IPS-18c (cell line): ENCODE measurements at regions not wholly inside any gene's neighbourhood (a gene's known extent, or its start where the extent isn't known, plus 50 kb on each side); places are given as distances from the start of the nearest gene placed in this dataset.
"Not testable (repeated sequence)": the region's sequence is repeated elsewhere in the genome, so short reads cannot be mapped to it uniquely, and the experiment has no call there.

Source experiments
- H3K4me3 ChIP-seq: 2 replicates; pipeline ENCODE4 v1.7.0; 2013; ENCODE audit warnings: low read depth, mild to moderate bottlenecking, low read length, moderate library complexity; ENCODE audit not compliant: insufficient read depth
- H3K9me3 ChIP-seq: one replicate; pipeline ENCODE4 v1.6.1; 2013; ENCODE audit warnings: mild to moderate bottlenecking, low read length, moderate library complexity; ENCODE audit not compliant: control insufficient read depth, insufficient read depth

DNA sequence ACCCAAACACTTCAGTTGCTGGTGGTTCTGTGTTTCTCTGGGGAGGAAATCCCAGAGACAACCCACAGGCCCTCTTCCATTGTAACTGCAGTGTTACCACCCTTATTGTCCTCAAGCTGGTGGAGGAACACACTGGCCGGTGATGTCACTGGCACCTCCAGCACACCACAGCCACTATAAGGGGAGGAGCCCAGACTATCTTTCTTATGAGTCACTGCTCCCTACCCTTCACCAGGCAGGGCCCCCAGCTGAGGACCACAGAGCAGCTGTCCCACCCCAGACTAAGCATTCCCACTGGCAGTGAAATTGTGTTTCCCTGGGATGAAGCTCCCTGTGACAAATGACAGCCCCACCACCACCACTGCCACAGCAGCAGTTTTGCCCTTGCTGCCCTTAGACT lies 171.8 kb upstream of the FGF16 start:
- Histone ChIP-seq H3K9me3 (peaks cover 2% of the 10 kb centered on the region), H3K4me3 (no peak overlapping the region)

- H3K4me3 ChIP-seq = no peak overlapping the region
- peaks cover 2% of the 10 kb centered on the region for H3K9me3 ChIP-seq
These were observed 170.4 kb upstream of the FGF16 start for GRCh38 chrX:77276742-77277141.

DNA sequence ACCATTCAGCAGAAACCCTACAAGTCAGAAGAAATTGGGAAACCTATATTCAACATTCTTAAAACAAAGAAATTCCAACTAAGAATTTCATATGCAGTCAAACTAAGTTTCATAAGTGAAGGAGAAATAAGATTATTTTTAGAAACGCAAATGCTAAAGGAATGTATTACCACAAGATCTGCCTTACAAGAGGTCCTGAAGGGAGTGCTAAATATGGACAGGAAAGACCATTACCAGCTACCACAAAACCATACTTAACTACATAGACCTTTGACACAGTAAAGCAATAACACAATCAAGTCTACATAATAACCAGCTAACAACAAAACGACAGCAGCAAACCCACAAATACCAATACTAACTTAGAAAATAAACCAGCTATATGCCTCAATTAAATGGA lies 169.3 kb upstream of the FGF16 start:
- Histone ChIP-seq H3K9me3 (peaks cover 5% of the 10 kb centered on the region), H3K4me3 (no peak overlapping the region)

- H3K4me3 ChIP-seq, H3K9me3 ChIP-seq: not testable (repeated sequence)
These were observed 167.8 kb upstream of the FGF16 start for GRCh38 chrX:77279373-77279772.

- peaks cover 2% of the 10 kb centered on the region for H3K9me3 ChIP-seq
- H3K4me3 ChIP-seq = no peak overlapping the region
These were observed 153.7 kb upstream of the FGF16 start for GRCh38 chrX:77293331-77293995.

- Histone ChIP-seq H3K4me3 (no peak overlapping the region), H3K9me3 (peaks cover 6% of the 10 kb centered on the region)
These were observed 148.9 kb upstream of the FGF16 start for GRCh38 chrX:77298296-77298695.

DNA sequence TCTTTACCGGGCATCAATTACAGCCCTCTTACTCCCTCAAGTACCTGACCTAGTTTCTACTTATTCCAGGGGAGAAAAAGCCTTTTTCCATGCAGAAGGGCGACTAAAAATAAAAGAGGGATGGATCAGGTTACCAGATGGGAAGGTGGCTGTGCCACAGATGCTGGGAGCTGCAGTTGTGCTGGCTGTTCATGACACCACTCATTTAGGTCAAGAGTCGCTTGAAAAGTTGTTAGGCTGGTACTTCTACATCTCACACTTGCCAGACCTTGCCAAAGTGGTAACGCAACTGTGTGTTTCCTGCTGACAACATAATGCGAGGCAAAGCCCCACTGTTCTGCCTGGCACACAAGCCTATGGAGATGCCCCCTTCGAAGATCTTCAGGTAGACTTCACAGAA lies 148.4 kb upstream of the FGF16 start:
- no peak overlapping the region for H3K4me3 ChIP-seq
- peaks cover 9% of the 10 kb centered on the region for H3K9me3 ChIP-seq

GRCh38 chrX:77299549-77299948 lies 147.6 kb upstream of the FGF16 start:
- no peak overlapping the region for H3K4me3 ChIP-seq
- peaks cover 8% of the 10 kb centered on the region for H3K9me3 ChIP-seq

DNA sequence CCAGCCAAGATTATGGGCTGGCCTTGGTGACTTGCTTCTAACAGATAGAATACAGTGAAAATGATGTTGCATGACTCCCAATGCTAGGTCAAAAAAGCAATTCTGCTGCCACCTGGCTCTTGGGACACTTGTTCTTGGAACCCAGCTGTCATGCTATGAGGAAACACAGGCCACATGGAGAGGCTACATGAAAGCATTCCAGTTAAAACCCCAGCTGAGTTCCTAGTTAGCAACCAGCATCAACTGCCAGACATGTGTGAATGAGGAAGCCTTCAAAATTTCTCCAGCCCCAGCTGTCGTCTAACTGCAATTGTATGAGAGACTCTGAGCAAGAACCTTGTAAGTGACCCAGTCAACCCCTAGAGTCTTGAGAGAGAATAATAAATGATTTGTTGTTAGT lies 105.2 kb upstream of the FGF16 start:
- Histone ChIP-seq H3K4me3 (no peak overlapping the region), H3K9me3 (peaks cover 3% of the 10 kb centered on the region)

- H3K9me3 ChIP-seq = peaks cover 2% of the 10 kb centered on the region
- H3K4me3 ChIP-seq = no peak overlapping the region
These were observed 100.3 kb upstream of the FGF16 start for GRCh38 chrX:77346859-77347258.

GRCh38 chrX:77347572-77347971 lies 99.6 kb upstream of the FGF16 start:
- H3K9me3 ChIP-seq = no peaks in the 10 kb centered on the region
- H3K4me3 ChIP-seq = no peak overlapping the region

GRCh38 chrX:77389891-77390290 lies 57.3 kb upstream of the FGF16 start:
- Histone ChIP-seq H3K9me3 (peaks cover 6% of the 10 kb centered on the region), H3K4me3 (no peak overlapping the region)

DNA sequence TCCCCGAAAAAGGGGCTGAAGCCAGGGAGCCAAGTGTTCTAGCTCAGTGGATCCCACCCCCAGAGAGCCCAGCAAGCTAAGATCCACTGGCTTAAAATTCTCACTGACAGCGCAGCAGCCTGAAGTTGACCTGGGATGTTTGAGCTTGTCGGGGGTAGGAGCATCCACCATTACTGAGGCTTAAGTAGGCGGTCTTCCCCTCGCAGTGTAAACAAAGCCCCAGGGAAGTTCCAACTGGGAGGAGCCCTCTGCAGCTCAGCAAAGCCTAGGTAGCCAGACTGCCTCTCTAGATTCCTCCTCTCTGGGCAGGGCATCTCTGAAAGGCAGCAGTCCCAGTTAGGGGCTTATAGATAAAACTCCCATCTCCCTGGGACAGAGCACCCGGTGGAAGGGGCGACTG lies 56.8 kb upstream of the FGF16 start:
- H3K9me3 ChIP-seq, H3K4me3 ChIP-seq: not testable (repeated sequence)

- peaks cover 4% of the 10 kb centered on the region for H3K9me3 ChIP-seq
These were observed 50.4 kb upstream of the FGF16 start for GRCh38 chrX:77396781-77397180.

More at GRCh38 chrX:77396781-77397180, 50.4 kb upstream of the FGF16 start:
- no peak overlapping the region for H3K4me3 ChIP-seq
